ENCODE measurements at regions not wholly inside any gene's neighbourhood (a gene's known extent, or its start where the extent isn't known, plus 50 kb on each side); places are given as distances from the start of the nearest gene placed in this dataset.
"Not testable (repeated sequence)": the region's sequence is repeated elsewhere in the genome, so short reads cannot be mapped to it uniquely, and the experiment has no call there.

DNA sequence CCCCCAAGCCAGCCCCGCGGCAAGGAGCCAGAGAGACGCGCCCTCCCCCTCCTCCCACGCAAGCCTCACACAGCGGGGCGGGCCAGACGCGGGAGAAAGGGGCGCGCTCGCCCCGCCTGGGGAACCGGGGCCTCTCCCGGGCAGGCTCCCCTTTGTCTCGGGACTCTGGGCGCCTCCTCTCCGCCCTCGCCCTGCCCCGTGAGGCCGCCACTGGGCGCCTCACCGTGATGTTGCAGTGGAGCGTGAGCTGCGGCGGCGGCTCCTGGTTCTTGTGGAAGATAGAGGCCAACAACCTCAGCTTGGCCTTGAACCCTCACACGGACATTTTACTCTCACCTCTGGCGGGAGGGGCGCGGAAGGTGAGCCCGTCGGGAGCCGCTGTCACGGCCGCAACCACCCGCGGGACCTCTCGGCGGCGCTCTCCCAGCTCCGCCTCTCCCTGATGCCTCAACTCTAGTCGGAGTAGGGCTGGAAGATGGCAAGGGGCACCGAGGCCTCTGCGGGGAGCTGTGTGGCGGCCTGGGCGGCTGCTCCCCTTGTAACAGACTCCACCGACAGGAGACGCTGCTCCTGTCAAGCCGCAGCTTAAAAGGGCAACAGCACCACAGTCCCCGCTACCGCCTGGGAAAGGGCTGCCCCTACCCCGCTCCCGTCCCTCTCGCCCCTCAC, 179.2 kb upstream of the ZSCAN2 start:
- DNase-seq = not testable (repeated sequence)

DNA sequence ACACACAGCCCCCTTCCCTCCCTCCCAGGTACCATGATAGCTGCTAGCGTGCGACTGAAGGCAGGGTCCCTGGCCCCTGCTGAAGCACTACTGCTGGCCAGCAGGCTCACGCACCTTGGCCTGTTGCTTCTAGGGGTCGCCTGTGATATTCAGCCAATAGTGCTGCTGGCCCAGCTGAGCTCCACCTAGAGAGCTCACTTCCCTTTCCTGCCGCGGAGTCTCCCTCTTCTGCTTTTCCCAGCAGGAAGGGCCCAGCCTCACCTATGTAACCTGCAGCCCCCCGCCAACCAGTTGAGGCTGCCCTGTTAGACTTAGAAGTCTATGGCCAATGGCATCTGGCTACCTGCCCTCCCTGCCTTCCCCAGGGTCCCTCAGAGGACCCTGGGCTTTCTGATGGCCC, 175.5 kb upstream of the ZSCAN2 start:
- not testable (repeated sequence) for DNase-seq

DNA sequence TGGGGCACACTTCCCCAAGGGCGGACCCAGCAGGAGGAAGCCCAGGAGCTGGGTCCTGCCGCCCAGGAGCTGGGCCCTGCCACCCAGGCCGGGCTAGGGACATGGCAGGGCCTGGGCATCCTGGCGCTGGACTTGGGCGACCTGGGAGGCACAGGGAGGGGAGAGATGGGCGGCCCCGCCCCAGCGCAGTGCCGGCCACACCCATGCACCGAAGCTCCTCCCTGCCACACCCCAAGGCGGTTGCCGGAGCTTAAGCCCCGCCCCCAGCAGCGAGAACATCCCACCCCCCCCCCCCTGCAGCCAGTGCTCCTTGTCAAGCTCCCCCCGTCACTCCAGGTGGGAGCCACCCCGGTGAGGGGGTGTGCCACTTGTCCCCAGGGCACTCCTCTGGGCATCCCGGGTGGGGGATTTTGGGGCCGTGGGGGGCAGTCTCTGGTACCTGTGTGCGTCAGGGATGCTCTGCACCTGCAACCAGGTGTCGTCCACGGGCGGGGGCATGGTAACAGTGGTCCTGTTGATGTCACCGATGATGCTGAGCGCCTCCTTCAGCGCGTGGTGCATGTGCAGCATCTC, 127.4 kb upstream of the ZSCAN2 start:
- DNase-seq = not testable (repeated sequence)

DNA sequence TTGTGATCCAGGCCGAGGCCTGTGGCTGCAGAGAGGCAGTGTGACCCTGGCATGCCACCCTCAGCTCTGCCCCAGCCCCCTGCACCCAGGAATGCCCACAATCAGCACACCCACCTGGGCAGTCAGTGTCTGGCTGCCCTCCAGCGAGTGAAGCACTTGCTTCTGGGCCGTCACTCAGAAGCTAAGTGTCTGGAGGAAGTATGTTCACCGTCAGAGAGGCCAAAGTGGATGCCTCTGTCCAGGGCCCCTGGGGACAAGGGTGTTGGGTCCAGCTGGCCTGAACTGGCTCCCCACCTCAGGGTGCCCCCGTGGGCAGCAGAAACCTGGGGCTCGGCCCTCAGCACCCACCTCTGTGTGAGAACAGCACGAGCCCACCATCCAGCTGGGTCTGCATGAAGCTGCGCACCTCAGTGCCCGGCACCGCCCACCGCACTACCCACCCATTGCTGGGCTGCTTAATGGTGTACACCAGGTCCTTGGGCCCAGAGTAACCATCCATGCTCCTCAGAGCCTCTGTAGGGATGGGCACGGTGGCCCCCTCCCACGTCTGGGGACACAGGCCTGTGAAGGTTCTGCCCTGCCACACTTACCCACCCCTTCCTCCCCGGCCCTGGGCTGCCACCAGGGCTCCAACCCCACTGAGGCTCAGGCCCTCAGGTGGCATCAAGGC, 124.3 kb upstream of the ZSCAN2 start:
- DNase-seq = not testable (repeated sequence)

DNA sequence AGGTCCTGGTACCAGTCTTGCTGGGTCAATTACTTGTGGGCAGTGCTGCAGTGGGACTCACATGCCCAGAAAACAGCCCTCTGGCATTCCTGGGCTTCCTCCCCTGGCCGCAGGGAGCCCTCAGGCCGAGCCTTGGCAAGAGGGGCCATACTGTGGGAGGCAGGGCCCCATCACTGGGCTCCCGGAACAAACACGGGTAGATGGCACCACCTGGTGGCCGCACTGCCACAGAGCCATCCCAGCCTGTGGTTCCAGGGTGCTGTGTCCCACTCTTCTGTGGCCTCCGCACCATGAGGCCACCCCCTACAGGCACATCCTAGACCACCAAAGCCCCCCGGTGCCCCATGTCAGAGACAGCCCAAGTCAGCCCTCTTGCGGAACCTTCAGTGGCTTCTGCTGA, 123.3 kb upstream of the ZSCAN2 start:
- not testable (repeated sequence) for DNase-seq

DNA sequence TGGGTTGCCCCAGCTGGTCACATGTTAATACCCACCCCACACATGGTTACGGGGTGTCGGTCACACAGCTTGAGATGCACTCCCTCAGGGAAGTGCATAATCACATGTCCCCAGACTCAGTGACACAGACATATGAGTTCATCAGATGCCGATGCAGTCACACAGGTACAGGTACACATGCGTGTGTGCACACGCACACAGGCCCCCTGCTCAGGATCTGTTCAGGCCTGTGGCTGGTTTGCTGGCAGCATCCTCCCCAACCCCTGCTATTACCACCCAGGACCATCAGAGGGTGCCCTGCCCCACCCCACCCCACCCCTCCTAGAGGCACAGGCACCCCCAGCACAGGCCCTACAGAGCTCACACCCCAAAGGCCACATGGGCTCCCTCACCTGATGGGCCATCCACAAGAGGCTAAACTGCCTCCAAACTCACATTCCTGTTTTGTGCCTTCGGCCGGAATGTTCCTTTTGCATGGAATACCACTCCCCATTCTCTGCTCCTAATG, 120.6 kb upstream of the ZSCAN2 start:
- not testable (repeated sequence) for DNase-seq

DNA sequence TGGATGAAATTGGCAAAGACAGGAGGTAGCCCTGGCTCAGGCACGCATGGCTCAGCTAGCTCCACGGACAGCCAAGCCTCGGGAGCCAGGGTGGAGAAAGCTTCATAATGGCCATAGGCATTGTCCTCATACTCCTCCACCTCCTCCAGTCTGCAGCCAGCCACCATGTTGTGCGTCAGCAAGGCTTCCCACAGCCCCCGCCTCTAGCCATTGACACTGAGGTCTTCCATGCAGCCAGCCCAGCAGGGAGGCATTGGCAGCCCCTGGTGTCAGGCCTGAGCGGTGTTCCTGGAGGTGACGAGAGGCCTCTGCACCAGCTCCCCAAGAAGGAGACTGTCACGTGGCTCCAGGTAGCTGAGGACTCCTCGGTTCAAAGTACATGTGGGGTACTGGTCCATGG, 117.0 kb upstream of the ZSCAN2 start:
- not testable (repeated sequence) for DNase-seq

DNA sequence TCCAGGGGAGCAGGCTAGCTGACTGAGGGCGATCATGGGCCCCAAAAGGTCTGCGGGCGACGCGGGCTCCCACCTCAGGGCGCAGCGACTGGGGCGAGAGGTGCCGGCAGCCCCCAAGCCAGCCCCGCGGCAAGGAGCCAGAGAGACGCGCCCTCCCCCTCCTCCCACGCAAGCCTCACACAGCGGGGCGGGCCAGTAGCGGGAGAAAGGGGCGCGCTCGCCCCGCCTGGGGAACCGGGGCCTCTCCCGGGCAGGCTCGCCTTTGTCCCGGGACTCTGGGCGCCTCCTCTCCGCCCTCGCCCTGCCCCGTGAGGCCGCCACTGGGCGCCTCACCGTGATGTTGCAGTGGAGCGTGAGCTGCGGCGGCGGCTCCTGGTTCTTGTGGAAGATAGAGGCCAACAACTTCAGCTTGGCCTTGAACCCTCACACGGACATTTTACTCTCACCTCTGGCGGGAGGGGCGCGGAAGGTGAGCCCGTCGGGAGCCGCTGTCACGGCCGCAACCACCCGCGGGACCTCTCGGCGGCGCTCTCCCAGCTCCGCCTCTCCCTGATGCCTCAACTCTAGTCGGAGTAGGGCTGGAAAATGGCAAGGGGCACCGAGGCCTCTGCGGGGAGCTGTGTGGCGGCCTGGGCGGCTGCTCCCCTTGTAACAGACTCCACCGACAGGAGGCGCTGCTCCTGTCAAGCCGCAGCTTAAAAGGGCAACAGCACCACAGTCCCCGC, 100.5 kb upstream of the ZSCAN2 start:
- peak; percentile 6 for DNase-seq

DNA sequence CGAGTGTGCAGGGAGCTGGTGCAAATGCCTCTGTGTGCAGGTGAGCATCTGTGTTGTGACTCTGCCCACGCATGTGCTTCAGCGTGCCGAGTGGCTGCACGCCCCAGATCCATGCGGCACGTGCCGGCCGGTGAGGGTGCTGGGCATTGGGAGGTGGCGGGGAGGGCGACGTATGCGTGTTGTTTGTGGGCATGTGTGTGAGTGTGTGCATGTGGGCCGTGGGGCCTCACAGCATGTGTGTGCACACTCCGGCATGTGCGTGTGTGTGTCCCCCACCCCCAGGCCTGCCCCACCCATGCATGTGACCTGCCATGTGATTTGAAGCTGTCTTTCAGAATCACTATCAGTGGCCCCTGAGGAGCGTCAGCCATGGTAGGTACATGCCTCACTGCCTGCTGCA, 97.7 kb upstream of the ZSCAN2 start:
- DNase-seq = not testable (repeated sequence)

DNA sequence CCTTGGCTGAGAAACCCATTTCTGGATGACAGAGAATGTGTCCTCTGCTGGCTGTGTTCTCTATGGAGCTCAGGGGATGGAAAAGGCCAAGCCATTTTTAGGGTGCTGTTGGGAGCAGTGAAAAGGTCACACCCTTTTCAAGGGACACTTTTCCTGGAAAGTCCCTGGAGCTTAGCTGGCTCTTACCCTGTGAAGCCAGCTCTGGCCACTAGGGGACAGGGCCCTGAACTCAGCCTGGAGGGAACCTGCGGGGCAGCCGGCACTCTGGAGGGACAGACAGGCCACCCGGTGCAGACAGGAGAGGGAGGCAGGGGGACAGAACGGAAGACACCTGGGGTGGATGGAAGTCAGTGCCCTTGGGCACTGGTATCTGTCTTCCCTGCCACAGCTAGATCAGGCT, 95.3 kb upstream of the ZSCAN2 start:
- DNase-seq = not testable (repeated sequence)

DNA sequence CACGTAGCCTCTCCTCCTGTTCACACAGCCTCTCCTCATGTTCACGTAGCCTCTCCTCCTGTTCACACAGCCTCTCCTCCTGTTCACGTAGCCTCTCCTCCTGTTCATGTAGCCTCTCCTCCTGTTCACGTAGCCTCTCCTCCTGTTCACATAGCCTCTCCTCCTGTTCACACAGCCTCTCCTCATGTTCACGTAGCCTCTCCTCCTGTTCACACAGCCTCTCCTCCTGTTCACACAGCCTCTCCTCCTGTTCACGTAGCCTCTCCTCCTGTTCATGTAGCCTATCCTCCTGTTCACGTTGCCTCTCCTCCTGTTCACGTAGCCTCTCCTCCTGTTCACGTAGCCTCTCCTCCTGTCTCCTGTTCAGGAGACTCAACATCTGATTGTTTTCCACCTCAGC, 88.5 kb upstream of the ZSCAN2 start:
- DNase-seq = not testable (repeated sequence)

DNA sequence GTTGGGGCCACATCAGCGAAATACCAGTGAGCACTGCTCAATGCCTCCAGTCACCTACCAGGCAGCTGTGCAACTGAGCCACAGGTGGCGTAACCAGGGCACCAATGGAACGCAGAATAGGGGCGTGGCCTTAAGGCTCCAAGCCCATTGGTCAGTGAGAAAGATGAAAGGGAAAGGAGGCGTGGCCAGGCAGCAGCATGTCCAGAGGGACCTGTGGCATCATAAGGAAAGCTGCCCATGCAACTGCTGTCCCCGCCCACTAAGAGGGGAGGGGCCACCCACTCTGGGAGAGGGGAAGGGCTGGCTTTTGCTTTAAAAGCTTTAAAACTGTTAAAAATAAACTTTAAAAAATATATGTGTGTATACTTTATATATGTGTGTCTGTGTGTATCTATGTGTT, 84.0 kb upstream of the ZSCAN2 start:
- DNase-seq = not testable (repeated sequence)

DNA sequence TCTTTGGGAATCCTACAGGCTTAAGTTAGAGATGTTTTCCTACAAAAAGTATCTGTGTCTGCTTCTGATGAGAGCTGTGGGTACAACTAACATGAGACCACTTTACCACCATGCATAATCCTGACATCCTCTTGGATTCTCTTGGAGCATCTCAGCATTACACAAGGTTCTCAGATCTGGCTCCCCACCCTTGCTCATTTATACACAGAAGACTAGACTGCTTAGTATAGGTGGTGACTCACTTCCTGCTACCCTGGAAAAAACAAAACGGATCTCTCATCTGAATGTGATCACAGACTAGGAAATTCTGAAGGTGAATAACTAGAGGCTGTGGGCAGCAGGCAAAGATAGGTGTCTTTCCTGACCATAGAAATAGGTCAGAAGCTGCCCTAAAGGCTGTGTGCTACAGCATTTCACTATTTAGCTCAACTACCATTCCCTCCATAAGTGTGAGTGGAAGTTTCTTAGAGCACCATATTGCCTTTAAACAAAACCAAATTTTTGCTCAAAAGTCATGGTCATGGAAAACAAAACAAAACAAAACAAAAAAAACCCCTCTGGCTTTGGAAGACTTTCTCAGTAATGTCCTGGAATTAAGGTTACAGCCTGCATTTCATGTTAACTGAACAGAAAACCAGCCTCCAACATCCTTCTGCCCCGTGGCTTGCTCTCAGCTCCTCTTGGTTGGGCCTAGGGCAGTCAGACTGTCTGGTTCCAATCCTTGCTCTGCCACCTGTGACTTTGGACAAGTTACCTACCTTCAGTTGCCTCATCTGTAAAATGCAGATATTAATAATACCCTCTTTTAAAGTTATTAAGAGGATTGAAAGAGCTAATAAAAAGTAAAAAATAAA, 75.1 kb upstream of the ZSCAN2 start:
- peak; percentile 49 for DNase-seq

DNA sequence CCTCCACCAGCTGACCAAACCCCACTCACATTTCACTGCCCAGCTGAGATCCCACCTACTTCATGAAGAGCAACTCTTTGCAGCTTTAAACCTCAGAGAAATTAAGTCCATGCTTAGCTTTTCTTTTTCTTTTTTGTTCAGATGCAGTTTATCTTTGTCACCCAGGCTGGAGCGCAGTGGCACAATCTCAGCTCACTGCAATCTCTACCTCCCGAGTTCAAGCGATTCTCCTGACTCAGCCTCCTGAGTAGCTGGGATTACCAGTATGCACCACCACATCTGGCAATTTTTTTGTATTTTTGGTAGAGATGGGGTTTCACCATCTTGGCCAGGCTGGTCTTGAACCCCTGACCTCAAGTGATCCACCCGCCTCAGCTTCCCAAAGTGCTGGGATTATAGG, 70.1 kb upstream of the ZSCAN2 start:
- DNase-seq = not testable (repeated sequence)

DNA sequence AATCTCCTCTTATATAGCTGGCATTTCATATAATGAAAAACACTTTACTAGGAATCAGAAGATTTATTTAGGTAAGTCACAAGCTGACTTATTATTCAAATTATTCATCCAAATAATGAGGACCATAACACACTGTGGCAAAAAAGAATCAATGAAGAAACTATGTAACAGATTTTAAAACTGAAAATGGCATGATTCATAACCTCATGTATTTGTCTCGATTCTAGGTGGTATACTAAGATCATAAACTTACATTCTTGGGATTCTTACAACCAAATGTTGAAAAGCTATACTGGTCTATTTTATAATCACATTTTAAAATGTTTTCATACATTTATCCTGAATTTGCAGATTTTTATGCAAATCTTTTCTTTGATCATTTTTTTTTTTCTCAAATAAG, 69.6 kb upstream of the ZSCAN2 start:
- not testable (repeated sequence) for DNase-seq

DNA sequence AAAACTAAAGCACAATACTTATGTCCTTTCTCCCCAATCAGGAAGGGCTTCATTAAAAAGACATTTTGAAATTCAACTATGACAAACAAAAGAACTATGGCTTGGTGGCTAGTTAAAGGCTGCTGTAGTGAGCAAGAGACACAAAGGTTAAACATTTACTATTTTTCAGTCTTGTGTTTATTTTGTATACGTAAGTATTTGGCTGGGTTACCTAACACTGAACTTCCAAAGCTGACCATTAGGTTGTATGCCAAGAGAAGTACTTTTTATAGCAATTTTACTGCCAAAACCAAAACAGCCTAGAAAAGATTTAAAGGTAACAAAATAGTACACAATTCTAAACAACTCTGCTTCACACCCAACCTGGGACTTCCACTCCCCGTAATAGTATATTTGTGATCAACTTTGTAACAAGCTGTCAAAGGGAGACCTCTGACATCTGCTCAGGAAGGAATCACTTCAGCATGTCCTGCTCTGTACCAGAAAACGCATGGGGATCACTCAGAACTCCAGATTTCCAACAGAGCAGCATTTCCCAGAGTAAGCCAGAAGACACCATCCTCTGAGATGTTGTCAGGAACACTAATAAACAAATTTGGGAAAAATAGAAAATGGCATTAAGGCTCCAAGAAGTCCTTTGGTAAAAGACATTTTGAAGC, 69.0 kb upstream of the ZSCAN2 start:
- DNase-seq = not testable (repeated sequence)

DNA sequence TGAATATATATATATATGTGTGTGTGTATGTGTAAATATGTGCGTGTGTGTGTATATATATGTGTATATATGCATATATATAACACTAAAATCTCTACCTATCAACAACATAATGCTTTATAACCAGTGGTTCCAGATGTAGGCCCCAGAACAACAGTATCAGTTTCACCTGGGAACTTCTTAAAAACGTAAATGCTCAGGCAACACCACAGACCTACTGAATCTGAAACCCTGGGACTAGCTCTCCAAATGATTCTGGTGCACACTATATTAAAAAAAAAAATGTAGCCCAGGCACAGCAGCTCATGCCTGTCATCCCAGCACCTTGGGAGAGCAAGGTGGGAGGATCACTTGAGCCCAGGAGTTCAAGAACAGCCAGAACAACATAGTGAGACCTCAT, 67.1 kb upstream of the ZSCAN2 start:
- not testable (repeated sequence) for DNase-seq

DNA sequence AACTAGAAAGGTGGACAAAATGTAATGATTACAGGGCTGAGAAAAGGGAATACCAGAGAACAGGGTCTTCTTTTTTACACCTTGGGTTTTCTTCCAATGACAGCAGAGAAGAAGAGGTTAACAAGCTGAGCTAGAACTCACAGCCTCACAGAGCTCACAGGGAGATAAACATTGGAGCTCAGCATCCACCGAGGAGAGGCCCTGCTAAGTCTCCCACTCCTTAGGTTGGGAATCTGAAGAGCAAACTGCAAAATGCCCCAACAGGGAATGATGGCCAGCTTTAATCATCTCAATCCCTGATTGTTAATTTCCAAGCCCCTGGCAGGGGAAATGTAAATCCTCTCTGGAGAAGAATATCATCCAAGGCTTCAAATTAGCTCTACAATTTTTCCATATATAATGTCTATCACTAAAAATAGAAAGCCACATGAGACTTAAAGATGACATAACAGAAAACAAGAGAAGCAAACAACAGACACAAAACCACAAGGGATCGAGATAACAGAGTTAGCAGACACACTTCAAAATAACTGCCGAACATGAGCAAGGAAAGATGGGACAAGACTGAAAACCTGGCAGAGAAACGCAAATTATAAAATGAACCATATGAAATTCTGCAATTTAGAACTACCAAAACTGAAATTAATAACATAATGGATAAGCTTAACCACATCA, 66.1 kb upstream of the ZSCAN2 start:
- DNase-seq = not testable (repeated sequence)

DNA sequence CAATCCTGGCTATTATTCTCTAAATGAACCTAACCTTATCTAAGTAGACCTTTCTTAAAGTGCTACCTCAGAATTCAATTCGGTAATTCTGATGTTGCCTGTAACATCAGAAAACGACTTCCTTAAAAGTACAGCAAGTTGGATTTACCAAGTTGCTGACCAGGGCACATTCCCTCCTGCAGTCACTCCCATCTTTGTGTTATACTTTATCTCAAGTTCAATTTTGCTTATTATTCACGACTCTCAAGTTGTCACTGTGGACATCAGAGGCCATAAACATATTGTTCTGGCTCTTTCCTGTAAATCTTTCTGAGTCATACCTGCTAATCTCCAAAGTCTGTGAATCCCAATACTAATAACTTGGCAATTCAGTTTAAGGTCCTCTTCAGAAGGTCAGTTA, 64.6 kb upstream of the ZSCAN2 start:
- DNase-seq = not testable (repeated sequence)

DNA sequence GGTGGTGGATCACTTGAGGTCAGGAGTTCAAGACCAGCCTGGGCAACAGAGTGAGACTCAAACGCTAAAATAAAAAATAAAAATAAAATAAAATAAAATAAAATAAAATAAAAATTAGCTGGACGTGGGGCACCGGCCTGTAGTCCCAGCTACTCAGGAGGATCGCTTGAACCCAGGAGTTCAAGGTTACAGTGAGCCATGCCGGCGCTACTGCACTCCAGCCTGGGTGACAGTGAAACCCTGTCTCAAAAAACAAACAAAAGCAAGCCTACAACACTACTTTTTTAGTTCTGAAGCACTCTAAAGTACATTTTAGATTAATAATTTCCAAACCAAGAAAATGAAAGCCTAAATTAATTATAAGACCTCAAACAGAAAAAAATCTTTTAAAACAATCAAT, 56.2 kb upstream of the ZSCAN2 start:
- not testable (repeated sequence) for DNase-seq

DNA sequence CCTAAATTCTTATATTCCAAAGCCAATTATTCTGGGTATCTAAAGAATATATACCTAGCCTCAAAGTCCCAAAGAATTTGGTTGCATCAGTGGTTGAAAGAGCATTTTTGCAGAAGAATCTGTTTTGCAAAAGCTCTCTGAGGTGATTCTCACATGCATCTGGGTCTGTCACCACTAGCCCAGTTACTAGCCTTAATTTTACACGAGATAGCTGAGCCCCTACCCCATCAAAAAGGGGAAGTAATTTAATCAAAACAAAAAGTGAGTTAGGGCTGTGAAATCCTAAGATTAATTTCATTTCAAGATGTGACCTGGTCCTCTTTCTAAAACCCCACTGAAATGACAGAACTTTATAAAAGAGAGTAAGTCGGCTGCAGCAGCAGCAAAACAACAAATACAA, 53.7 kb upstream of the ZSCAN2 start:
- not testable (repeated sequence) for DNase-seq
